ENCODE measurements at regions not wholly inside any gene's neighbourhood (a gene's known extent, or its start where the extent isn't known, plus 50 kb on each side); places are given as distances from the start of the nearest gene placed in this dataset.

DNA sequence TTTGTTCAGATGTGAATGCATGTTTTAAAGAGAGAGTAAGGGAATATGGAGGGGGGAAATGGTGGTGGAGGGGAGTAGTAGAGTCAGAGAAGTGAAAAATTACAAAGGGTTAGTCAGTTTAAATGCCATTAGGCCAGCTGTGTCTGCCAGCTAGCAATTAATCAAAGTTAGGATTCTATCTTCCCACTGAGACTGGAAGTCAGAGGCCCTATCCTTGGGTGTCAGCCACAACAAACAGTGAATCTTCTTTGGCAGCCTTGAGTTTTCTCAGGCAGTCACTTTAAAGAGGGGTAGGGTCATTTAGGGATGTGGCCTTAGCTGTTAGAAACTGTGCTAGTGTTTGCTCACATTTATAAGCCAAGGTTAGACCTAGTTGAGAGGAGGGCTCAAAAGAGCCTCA, 120.5 kb upstream of the BTBD3 start:
- ChIA-PET CTCF (no interaction called here), POLR2A (no interaction called here)
- in situ Hi-C loops (cut with HindIII; ENCODE audit: low pct_unique_long_range_greater_than_20kb, low sequenced_read_pairs) = no loop called here
- DNase-seq (ENCODE audit: low read depth, low spot score) = no peak
- ATAC-seq = no peak
- Histone ChIP-seq H3K27me3 (ENCODE audit: control insufficient read depth, insufficient read depth, low read length) (no peaks in the 10 kb centered on the region), H3K9me3 (ENCODE audit: control insufficient read depth, insufficient read depth, low read depth, low read length) (no peaks in the 10 kb centered on the region), H3K4me1 (ENCODE audit: control insufficient read depth, insufficient read depth, low read length) (no peaks in the 10 kb centered on the region), H3K27ac (ENCODE audit: low read length) (no peak overlapping the region), H3K36me3 (ENCODE audit: control insufficient read depth, insufficient read depth, low read length) (no peaks in the 10 kb centered on the region), H3K4me3 (ENCODE audit: low read depth in 2 of 2, low read length in 2 of 2) (no peak overlapping the region)
- TF ChIP-seq, protein P1, sequence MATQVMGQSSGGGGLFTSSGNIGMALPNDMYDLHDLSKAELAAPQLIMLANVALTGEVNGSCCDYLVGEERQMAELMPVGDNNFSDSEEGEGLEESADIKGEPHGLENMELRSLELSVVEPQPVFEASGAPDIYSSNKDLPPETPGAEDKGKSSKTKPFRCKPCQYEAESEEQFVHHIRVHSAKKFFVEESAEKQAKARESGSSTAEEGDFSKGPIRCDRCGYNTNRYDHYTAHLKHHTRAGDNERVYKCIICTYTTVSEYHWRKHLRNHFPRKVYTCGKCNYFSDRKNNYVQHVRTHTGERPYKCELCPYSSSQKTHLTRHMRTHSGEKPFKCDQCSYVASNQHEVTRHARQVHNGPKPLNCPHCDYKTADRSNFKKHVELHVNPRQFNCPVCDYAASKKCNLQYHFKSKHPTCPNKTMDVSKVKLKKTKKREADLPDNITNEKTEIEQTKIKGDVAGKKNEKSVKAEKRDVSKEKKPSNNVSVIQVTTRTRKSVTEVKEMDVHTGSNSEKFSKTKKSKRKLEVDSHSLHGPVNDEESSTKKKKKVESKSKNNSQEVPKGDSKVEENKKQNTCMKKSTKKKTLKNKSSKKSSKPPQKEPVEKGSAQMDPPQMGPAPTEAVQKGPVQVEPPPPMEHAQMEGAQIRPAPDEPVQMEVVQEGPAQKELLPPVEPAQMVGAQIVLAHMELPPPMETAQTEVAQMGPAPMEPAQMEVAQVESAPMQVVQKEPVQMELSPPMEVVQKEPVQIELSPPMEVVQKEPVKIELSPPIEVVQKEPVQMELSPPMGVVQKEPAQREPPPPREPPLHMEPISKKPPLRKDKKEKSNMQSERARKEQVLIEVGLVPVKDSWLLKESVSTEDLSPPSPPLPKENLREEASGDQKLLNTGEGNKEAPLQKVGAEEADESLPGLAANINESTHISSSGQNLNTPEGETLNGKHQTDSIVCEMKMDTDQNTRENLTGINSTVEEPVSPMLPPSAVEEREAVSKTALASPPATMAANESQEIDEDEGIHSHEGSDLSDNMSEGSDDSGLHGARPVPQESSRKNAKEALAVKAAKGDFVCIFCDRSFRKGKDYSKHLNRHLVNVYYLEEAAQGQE (IDR thresholded peaks at IDR 0.05; ENCODE audit: insufficient read depth in 1 of 2, low read depth in 2 of 2, low read length in 1 of 2) = no peak
- TF ChIP-seq POLR2AphosphoS5 (IDR thresholded peaks at IDR 0.05; ENCODE audit: low read depth, low read length) = no peak
- TF ChIP-seq, protein P2, sequence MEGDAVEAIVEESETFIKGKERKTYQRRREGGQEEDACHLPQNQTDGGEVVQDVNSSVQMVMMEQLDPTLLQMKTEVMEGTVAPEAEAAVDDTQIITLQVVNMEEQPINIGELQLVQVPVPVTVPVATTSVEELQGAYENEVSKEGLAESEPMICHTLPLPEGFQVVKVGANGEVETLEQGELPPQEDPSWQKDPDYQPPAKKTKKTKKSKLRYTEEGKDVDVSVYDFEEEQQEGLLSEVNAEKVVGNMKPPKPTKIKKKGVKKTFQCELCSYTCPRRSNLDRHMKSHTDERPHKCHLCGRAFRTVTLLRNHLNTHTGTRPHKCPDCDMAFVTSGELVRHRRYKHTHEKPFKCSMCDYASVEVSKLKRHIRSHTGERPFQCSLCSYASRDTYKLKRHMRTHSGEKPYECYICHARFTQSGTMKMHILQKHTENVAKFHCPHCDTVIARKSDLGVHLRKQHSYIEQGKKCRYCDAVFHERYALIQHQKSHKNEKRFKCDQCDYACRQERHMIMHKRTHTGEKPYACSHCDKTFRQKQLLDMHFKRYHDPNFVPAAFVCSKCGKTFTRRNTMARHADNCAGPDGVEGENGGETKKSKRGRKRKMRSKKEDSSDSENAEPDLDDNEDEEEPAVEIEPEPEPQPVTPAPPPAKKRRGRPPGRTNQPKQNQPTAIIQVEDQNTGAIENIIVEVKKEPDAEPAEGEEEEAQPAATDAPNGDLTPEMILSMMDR (IDR thresholded peaks at IDR 0.05) = no peak
- no peak for TF ChIP-seq TCF7L2 (IDR thresholded peaks at IDR 0.05; ENCODE audit: low read depth, low read length)
- no peak for TF ChIP-seq SIN3A (IDR thresholded peaks at IDR 0.05; ENCODE audit: borderline replicate concordance, insufficient read depth, low read depth, low read length)
- BruUV-seq (replicated peaks) = no TSS peak
- intact Hi-C loops (cut with micrococcal nuclease; ENCODE audit: unreplicated experiment) = no loop called here

DNA sequence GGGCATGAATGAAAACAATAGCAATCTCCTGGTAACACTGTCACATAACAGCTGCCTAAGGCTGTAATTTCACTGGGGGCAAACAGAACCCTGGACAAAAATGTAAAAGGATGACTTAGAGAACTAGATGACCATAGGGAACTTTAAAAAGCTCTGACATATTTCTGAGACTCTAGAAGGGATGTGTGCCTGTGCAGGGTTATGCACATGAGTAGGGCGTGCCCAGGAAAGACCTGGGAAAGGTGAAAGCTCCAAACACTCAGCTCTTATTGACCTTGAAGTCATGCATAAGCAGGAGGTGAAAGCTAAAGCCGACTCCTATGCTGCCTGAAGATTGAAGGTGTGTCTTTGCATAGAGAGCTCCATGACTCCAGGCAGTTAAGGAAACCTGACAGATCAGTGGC, 118.4 kb upstream of the BTBD3 start:
- no peak for ATAC-seq
- in situ Hi-C loops (cut with HindIII; ENCODE audit: low pct_unique_long_range_greater_than_20kb, low sequenced_read_pairs) = no loop called here

More for the DNA sequence above, 118.4 kb upstream of the BTBD3 start:
- intact Hi-C loops (cut with micrococcal nuclease; ENCODE audit: unreplicated experiment) = no loop called here
- no peak for TF ChIP-seq POLR2AphosphoS5 (IDR thresholded peaks at IDR 0.05; ENCODE audit: low read depth, low read length)
- no peak for TF ChIP-seq SIN3A (IDR thresholded peaks at IDR 0.05; ENCODE audit: borderline replicate concordance, insufficient read depth, low read depth, low read length)
- TF ChIP-seq TCF7L2 (IDR thresholded peaks at IDR 0.05; ENCODE audit: low read depth, low read length) = no peak
- TF ChIP-seq, protein P1 (IDR thresholded peaks at IDR 0.05; ENCODE audit: insufficient read depth in 1 of 2, low read depth in 2 of 2, low read length in 1 of 2) = no peak
- TF ChIP-seq, protein P2 (IDR thresholded peaks at IDR 0.05) = no peak
- no TSS peak for BruUV-seq (replicated peaks)
- ChIA-PET POLR2A (no interaction called here), CTCF (interaction anchor here (0.6 kb wide), 1 partner anchor 28 kb away, joined by 4 read pairs; no protein-coding TSS in a partner anchor)
- no peak for DNase-seq (ENCODE audit: low read depth, low spot score)
- Histone ChIP-seq H3K27me3 (ENCODE audit: control insufficient read depth, insufficient read depth, low read length) (no peaks in the 10 kb centered on the region), H3K4me1 (ENCODE audit: control insufficient read depth, insufficient read depth, low read length) (no peaks in the 10 kb centered on the region), H3K4me3 (ENCODE audit: low read depth in 2 of 2, low read length in 2 of 2) (no peak overlapping the region), H3K27ac (ENCODE audit: low read length) (no peak overlapping the region), H3K9me3 (ENCODE audit: control insufficient read depth, insufficient read depth, low read depth, low read length) (no peaks in the 10 kb centered on the region), H3K36me3 (ENCODE audit: control insufficient read depth, insufficient read depth, low read length) (no peaks in the 10 kb centered on the region)

All from Panc1 (cell line).